ENCODE measurements at regions not wholly inside any gene's neighbourhood (a gene's known extent, or its start where the extent isn't known, plus 50 kb on each side); places are given as distances from the start of the nearest gene placed in this dataset.
"Not testable (repeated sequence)": the region's sequence is repeated elsewhere in the genome, so short reads cannot be mapped to it uniquely, and the experiment has no call there.

- not testable (repeated sequence) for DNase-seq
Measured at GRCh38 chr5:21336478-21336877, 1348.5 kb upstream of the CDH18 start.

- DNase-seq: not testable (repeated sequence)
Measured at GRCh38 chr5:21315376-21315775, 1327.4 kb upstream of the CDH18 start.

- DNase-seq: not testable (repeated sequence)
Measured at GRCh38 chr5:21301205-21301604, 1313.2 kb upstream of the CDH18 start.

GRCh38 chr5:21274361-21274760 is 1286.4 kb upstream of the CDH18 start:
- not testable (repeated sequence) for DNase-seq

DNA sequence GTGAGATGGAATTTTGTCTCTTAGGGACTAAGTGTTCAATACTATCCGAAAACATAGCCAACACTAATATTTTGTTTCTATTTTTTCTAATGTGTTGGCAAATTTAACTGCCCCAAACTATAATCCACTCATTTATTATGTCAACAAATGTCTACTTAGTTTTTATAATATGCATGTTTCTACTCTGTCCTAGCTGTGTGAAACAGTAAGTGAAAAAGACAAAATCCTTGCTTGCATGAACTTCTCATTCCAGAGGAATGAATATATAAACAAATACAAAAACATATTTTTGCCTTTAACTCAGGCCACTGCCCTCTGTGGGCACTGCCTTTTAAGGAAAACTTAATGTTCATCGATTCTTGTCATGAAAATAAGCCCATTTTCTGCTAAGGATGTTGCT is 1275.4 kb upstream of the CDH18 start:
- DNase-seq: no peak

- no peak for DNase-seq
Measured at GRCh38 chr5:21254161-21254560, 1266.2 kb upstream of the CDH18 start.

DNA sequence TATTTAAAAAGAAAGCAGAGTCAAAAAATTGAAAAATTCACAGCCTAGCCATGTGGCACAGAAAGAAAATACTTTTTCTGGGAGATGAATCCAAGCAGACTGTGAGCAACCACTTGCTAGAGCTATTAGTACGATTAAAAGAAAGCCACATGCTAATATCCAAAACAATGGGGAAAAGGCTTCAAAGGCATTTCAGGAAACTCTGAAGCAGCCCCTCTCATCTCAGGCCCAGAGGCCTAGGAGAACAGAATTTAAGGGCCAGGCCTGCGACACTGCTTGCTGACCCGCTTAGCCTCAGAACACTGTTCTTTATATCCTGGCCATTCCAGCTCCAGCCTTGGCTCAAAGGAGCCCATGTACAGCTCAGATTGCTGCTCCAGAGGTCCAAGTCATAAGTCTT is 1257.0 kb upstream of the CDH18 start:
- DNase-seq: no peak

GRCh38 chr5:21238786-21239185 is 1250.8 kb upstream of the CDH18 start:
- DNase-seq: no peak

DNA sequence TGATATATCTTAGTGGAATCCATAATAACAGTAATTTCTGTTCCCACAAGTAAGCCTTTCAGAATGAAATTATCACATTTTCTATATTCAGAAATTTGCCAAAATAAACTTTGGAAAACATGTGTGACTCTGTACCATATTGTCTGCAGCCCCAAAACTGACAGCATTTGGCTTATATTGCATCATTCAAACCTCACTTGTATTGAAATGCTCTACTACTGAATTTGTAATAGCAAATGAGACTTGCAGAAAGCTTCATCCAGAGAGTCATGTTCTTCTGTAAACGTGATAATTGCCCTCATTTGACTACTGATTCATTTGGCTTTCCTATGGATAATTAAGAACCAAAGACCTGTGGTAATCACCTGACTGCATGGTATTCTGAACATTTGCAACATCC is 1249.5 kb upstream of the CDH18 start:
- no peak for DNase-seq

DNA sequence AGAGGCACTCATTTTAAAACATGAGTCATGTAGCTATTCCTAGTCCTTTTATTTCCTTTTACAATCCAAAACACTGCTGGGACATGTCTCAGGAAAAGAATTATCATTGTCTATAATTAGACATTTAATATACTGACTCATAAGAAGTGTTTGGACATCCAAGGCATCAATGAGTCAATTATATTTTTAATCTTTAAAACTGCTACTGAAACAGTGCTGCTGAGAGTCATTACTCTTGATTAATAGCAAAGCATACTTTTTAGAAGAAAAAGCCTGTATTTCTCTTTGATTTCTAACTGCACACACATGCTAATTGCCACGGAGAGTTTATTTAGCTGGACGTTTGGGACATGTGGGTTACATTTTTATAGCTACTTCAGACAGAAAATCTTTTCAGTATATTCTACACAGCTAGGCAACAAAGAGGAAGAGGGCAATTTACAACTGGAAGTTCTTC is 1249.0 kb upstream of the CDH18 start:
- DNase-seq: no peak

DNA sequence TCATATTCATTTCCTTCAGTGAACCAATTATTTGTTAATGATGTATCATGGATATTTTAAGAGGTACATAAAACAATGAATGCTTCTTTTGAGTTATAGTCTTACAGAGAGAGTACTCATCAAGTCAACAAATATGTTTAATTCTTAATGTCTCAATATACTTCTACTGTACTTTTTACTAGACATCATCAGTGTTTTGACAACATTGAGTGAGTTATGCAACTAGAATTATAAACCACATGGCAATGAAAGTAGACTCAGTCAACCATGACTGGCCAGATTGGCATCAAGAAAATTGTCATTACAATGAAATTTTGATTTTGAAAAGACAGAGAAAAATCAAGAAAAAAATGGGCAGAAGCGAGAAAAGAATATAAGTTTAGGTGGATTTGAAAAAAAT is 1248.1 kb upstream of the CDH18 start:
- no peak for DNase-seq

GRCh38 chr5:21225223-21226064 is 1237.4 kb upstream of the CDH18 start:
- no peak for DNase-seq

DNA sequence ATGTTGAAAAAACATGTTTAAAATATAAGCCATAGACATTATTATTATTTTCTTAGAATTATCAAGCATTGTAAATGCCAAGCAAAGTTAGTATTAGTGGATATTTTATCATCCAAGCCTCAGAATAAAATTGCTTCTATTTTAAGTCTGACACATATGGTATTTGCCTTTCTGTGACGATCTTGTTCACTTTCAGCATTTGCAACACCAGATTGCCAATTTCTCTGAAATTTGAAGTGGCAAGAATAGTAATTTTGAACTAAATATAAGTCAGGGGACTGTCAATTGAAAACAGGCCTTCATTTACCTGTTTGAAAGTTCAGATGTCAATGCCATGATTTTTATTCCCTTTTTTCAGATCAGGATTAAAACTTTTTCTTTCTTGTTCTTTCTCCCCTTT is 1233.6 kb upstream of the CDH18 start:
- DNase-seq: no peak

- no peak for DNase-seq
Measured at GRCh38 chr5:21219966-21220365, 1232.0 kb upstream of the CDH18 start.

DNA sequence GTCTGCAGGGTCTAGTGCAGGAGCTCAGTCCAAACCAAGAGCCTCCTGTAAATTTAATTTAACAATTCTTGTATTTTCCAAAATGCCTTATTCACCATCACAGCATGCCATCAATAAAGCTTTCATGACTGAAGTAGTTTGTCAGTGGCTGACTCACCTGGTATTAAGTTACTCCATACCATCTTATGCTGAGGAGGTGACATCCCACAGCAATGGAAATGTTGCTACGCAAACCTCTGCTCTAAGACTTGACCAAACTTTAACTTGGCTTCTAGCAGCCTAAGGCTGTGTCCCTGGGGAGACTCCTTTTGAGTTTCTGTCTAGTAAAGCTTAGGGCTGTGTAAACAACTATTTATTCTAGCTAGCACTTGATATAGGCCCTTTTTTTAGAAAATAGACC is 1231.3 kb upstream of the CDH18 start:
- no peak for DNase-seq

DNA sequence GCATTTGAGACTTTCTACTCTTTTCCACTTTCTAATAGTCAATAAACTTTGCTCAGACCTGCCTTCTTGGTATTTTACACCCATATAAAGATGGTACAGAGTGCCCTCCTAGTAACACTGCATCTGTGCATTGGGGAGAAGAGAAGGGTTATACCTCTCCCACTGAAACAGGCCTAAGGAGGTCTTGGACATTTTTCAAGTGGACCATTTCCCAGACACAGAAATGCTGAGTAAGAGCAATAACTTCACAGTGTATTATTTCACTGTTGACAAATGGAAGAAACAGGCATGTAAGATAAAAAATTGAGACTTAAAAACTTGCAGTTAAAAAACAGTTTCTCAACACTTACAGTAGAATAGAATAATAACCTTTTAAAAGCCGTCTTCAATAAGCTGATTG is 1224.0 kb upstream of the CDH18 start:
- peak in 1 of 2 donors; percentile 15 for DNase-seq

DNA sequence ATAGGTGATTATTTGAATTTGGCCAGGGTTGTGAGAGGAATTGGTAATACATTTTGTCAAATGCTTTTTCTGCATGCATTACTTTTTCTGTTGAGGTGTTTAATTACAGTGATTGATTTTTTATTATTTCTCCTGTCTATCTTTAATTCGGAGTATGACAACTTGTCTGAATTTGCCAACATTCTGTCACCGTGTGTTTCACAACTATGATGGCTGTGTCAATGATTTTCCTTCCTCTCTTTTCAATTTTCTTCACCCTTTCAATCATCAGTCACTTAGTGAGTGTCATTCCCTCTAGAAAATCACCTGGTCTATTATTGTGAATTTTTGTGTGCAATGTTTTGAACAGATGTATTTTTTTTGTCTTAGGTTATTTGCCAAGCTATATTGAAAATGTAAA is 1221.4 kb upstream of the CDH18 start:
- DNase-seq: no peak

DNA sequence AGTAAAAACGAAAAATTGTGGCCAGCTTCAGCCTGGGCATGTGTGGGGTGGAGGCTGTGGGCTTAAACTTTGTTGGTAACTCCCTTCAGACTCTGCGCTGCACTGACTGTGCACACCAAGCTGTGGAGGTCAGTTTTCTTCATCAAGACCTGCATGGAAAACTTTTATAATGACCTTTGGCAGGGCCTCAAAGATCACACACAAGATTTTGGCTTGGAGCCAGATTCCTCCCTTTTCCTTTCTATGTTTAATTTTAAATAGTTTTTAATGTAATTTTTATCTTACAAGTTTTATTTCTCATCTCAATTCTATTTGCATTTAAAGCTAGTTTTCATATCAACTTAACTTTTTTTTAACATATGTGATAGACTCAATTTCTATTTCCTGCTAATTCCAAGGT is 1211.1 kb upstream of the CDH18 start:
- no peak for DNase-seq

GRCh38 chr5:21195145-21195544 is 1207.1 kb upstream of the CDH18 start:
- no peak for DNase-seq

DNA sequence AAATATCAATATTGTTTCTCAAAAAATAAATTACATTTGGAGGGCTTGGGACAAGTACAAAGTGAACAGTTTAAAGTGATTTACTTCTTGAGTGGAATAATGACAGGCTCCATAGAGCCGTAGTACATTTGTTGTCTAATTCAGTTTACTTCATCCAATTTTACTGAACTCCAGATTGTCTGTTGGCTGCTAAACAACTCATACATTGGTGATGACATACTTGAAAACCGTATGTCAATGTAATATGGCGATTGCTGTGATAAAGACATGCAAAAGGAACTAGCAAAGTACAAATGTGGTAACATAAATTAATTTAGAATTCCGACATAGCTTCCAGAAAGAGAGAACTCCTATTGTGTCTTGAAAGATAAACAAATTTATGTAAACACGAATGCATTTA is 1197.5 kb upstream of the CDH18 start:
- no peak for DNase-seq

DNA sequence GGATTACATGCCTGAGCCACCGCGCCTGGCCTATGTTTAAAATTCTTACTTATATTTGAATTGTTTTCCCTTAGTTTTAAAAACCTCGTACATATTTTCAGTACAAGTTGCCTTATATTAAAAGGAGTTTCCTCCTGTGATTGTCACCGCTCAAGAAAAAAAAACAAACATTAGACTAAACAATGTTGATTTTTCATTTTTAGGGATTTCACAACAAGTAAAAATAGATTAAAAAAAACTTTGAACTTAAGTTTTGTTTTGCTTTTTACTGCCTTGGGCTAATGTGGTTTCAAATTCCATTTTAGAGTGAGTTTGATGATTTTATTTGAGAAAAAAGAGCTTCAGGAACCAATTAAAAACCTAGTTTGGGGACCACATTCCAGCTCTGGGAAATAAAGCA is 1196.6 kb upstream of the CDH18 start:
- no peak for DNase-seq

DNA sequence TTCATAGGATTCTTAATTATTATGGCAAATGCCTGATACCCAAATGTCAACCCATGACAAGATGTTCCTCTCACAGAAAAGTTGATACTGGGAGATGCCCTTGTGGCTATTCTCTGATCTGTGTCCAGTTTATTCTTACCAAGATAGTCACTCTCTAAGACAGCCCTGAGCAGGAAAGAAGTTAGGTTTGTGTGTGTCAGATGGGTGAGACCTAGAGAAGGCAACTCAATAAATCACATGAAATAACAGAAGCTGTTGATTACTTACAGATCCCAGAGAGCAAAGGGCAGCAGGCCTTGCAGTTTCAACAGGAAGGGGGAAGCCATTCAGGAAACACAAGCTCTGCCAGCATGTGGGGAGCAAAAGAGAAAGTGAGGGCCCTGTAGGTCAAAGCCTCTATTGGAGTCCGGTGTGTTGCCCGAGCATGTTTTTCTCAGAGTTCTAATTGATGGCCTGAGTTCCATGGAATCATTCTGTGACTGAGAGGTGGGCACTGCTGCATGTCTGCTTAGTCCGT is 1193.7 kb upstream of the CDH18 start:
- no peak for DNase-seq

DNA sequence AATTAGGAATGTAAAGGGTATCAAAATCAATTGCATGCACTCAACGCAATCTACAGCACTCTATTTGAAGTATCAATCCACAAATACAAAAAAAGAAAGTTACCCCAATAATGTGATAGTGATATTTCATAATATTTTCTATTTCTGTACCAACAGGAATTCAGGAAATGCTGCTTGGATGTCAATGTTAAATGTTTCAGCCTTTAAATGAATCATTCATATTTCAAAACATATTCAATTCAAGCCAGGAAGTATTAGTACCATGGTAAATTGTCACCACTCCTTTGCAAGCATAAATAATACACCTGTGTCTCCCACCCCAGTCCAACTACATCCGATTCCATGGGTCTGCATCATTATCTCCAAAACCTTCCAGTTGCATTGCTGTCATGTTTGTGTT is 1185.5 kb upstream of the CDH18 start:
- no peak for DNase-seq

GRCh38 chr5:21173036-21173435 is 1185.0 kb upstream of the CDH18 start:
- DNase-seq: no peak
